GM08714 (cell line): ENCODE measurements at regions not wholly inside any gene's neighbourhood (a gene's known extent, or its start where the extent isn't known, plus 50 kb on each side); places are given as distances from the start of the nearest gene placed in this dataset.
"Not testable (repeated sequence)": the region's sequence is repeated elsewhere in the genome, so short reads cannot be mapped to it uniquely, and the experiment has no call there.

ENCODE experiments used
- H3K4me3 ChIP-seq: fragments of 200-500 bp; sonication (Bioruptor generic); 2 replicates; pipeline ENCODE4 v1.5.1; 2014; ENCODE audit warnings: mild to moderate bottlenecking, low read length, inconsistent platforms
- ZNF274 ChIP-seq: IDR thresholded peaks from 2 replicates; pipeline ENCODE4 v1.6.1; 2012; ENCODE audit warnings: mild to moderate bottlenecking, low read depth, low read length

DNA sequence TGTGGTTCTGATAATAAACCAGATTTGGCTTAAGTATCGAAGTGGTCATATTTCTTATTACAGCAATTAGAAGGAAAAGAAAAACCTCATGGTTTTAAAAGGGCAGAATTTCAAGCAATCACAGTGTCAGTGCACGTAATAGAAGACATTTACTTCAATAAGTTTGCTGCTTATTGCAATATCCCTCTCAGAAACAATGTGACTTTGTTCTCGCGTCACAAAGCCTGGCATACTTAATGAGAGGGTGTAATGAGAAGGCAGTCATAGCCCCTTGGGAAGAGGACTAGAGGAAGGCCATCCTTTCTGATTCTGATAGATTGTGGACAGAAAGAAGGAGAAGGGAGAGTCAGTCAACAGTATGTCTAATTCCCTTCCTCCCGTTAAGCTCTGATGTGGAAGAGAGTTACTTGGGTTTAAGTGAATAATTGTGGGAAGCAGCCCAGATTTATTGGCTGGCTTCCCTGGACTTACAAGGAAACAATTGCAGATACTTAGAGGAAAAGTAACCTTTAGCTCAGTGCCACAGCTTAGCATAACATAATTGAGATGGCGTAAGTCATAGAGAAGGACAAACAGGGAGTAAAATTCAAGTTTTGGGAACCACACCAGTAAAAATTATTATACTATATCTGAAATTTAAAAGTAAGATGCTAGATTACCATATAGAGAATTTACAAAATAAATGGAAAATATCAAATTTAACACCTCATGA, 738.2 kb downstream of the PRIM2 start:
- H3K4me3 ChIP-seq, result not testable (repeated sequence)

DNA sequence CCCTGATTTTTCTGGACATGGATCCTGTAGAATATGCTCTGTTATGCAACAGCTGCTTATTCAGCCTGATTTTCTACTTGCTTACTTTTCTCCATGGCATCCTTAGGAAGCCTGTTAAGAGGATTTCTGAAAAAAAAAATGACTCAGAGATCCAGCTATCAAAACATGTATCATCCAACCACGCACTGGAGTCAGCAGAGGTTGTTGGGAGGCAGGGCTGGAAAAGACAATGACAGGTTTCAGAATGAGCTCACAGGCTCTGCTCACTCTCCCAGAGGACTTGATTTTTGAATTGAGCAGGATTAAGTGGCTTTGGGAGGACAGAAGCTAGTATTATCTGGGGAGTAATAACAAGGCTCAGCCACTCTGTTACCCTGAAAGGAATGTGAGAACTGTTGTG, 742.3 kb downstream of the PRIM2 start:
- not testable (repeated sequence) for H3K4me3 ChIP-seq

DNA sequence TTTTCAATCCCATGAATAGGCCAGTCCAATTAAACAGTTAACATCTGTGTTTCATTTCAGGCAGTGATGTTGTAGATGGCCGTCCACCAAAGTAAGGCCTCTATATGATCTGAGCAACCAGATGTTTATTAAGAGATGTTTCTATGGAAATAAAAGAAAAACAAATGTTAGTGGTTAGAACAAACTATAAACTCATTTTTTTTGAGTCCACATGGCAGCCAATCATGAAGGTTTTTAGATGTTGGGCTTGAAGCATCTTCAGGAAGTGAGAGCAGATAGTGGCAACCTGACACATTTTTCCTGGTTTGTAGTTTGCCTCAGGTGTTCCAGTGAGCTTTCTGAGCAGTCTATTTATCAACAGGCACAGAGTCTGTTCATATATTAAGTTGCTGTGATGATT, 746.1 kb downstream of the PRIM2 start:
- H3K4me3 ChIP-seq, result not testable (repeated sequence)

DNA sequence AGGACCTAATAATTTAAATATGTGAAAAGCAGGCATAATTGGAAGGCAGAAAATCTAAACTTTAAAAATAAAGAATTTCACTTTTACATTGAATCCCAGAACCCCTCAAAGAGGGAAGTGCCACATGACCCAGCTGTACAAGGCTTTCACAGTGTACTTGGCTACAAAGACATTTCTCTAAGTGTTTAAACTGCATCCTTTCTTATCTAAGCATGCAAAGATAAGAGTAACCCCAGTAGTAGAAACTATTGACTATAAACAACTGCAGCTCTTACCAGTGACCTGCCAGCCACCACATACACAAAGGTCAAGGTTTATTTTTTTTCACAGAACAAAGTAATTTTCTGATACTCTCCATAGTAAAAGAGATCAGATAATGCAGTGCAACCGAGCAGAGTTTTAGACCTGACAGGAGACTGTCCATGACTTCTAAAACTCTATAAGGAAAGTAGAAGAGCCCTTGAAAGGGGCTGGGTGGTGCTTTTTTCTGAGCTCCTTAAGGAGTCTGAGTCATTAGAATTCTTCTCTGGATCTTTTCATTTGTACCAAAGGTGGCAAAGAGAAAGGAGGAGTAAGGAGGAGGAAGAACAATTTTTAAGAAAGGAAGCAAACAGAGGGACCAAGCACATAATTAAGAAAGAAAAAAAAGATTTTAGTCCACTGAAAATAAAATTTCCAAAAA, 750.6 kb downstream of the PRIM2 start:
- not testable (repeated sequence) for H3K4me3 ChIP-seq

DNA sequence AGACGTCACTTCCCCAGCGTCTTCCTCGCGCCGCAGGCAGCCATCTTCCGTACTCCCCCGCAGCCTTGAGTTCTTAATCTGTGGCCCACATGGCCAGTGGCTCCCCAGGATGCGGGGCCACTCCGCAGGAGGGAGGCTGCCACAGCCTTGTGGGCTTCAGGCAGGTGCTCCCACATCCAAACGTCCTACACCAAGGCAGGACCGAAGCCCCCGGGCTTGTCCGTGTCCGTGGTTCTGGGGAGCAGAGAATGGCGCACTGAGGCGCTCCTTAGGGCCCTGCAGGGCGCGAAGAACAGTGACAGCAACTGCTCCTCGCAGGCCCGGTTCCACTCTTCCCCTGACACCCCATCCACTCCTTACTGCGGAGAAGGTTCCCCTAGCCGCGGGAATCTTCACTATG, 755.8 kb downstream of the PRIM2 start:
- TF ChIP-seq ZNF274, result no peak
- no peak overlapping the region for H3K4me3 ChIP-seq

DNA sequence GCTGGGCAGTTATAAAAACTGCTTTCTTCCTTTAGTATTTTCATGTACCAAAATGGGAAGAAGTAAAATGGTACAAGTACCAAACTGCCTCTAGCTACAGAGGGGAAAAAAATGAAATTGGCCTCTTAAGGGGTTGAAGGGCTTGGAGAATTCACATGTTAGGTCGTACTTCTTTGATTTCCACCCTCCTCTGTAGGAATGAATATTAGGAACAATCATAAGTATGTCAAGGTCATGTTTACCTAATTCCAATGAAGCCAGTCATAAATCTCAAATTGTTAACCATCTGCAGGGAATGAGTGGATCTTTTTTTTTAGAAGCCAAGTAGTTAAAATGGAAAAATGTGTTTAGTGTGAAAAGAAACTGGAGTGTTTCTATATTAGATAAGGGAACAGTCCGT, 772.6 kb downstream of the PRIM2 start:
- H3K4me3 ChIP-seq, result not testable (repeated sequence)

DNA sequence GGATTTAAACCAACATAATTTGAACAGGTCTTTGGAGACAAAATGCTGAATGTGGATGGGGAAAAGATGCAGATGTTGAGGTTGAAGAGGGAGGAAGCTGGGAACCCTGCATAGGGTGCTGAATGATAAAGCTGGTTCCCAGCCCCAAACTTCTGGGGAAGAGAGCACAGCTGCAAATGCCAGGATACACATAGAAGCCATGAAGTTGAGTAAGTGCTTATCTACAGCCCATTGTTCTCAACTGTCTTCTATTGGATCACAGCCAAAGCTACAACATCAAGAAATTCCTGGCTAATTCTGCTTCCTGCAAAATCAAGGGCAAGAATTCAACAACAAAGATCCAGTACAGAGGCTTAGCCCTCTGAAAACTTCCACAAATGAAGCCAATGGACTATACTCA, 779.8 kb downstream of the PRIM2 start:
- not testable (repeated sequence) for H3K4me3 ChIP-seq

DNA sequence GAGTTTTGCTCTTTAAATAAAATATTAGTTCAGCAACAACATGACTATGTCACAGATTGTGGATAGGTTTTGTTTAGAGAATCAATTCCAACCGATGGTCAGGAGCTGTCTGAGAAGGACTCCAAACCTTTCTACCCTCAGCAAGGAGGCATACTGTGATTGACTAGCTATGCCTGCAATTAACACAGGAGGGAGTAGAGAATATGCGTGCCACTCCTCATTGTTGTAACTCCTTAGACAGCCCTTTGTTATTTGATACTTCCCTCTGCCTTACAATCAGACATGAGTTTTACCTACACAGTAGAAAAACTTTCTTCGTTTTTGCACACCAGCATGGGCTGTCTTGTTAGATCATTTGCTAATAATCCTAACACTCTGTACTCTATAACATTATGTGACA, 796.5 kb downstream of the PRIM2 start:
- TF ChIP-seq ZNF274, result no peak
- no peak overlapping the region for H3K4me3 ChIP-seq

DNA sequence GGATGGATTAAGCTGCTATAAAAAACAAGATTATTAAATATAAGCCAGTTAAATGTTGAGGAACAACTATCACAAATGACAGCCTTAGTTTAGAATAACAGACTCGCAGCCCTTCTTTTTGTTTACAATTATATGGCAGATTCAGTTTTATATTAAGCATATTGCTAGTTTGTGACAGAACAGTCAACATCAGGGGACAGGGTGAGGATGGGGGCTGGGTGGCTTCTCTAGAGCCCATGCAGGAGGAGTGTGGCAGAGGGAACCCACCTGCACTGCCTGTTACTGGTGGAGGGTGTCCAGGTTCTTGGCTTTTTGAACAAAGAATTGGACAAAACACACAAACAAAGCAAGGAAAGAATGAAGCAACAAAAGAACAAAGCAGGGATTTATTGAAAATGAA, 799.7 kb downstream of the PRIM2 start:
- H3K4me3 ChIP-seq, result not testable (repeated sequence)

DNA sequence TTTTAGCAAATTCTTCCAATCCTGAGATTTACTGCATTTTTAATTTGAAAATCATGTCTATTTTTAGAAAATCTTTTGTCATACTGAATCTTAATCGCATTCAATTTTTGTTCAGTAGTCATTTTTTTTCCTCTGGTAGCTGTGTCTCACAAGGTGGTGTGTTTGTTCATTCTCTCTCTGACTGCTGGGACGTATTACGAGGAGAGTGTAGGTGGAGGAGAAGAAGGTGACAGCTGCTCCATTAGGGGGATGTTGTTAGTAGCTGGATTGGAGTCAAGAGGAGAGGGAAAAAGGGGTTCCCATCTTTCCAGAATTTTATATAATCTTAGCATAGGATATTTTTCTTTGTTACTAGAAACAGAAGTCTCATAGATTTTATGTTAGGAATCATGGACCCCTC, 804.2 kb downstream of the PRIM2 start:
- H3K4me3 ChIP-seq, result not testable (repeated sequence)

DNA sequence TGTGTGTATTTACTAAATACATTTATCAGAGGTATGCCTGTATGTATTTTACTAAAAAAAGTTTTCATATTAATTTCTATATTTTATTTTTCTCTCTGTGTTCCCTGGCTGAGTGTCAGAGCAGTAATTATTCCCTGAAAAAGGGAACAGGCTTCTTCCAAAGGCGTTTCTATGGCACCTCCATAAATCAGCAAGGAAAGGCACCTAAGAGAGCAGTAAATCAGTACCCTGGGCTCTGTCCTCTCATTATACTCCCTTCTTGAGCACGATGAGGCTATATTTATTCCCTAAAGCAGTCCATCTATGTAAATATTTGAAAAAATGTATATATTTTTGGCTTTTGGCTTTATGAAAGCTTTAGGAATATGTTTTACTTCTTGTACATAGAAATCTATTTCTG, 806.3 kb downstream of the PRIM2 start:
- H3K4me3 ChIP-seq, result not testable (repeated sequence)

DNA sequence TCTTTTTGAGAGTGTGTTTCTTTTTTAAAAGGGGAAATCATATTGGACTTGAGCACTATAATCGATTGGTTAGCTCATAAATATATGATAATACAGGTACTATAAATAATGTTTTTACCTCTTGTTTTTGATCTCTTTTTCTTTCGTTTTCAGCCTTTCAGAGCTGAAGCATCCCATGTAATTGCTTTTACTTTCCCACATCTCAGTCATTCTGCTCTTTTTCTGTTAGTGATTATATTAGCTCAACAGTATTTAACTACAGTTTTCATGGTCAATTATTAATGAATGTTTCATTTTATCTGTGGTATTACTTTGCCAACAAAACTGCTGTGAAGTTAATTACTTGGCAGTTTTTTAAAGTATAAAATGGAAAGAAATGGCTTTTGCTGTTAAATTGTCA, 811.1 kb downstream of the PRIM2 start:
- H3K4me3 ChIP-seq, result not testable (repeated sequence)

DNA sequence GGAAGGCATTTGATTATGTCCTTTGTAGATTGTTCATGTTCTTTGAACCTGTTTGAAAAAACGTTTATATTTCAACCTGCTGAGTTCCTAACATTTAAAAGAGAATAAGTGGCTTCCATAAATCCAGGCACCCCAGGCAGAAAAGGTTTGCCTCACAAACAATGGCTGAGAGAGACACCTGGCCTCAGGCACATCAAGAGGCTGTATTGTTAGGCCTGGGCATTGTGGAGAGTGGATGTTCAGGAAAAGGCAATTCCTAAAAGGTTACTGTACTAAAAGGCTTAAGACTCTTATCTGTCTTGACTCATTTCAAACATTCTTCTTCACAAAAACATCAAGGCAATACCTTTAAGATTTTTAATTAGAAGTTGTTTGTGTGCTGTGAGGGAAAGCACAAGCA, 811.7 kb downstream of the PRIM2 start:
- H3K4me3 ChIP-seq, result not testable (repeated sequence)

DNA sequence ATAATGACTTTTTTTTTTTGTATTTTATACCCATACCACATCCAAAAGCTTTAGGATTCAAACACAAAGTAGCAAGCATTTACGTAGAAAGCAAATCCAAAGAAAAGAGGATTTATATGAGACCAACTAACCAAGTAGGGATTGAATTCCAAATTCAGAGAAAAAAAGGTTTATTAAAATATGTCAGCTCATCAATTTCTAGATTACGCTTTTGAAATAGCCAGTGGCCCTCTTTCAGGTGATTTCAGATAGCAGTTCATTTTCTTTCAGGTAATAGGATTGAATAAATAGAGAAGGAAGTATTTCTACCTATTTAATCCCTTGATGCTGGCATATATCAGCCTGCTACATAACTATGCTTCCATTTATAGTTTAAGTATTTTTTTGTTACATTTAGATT, 822.3 kb downstream of the PRIM2 start:
- not testable (repeated sequence) for H3K4me3 ChIP-seq

DNA sequence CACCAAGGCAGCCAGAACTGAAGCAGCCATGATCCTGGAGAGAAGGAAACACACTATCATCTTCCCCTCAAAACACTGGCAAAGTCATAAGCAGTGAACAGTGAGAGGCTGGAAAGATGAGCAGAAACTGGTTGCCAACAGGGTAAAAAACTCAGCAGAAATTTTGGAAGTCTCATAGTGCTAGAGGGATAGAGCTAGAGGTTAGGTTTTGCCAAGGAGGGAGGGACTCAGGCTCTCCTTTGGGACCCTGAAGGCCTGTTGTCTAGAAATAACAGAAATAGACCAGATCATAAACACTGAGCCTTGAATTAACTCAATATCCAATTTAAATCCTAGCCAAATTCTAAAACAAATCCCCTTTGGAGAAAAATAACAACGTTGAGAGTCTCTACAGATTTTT, 853.6 kb downstream of the PRIM2 start:
- not testable (repeated sequence) for H3K4me3 ChIP-seq

DNA sequence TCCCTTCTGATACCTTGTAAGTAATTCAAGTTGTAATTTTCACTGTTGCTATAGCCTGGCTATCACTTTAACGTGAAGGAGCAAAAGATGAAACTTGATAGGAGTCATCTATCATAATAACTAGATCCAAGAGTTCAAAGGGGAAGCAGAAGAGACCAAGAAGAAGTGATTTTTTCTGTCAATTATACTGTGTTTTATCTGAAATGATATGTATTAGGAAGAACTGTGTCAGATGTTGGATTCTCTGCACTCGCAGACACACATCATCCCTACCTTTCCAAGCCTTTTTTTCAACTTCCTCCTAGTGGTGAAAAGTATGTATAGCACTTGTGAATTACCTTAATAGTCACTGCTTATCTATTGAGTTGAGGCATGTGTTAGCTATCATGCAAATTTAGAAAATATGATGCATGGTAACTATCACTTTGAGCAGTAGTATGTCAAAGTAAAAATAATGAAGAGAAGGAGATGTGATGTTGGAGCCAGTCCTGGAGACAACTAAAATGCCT, 864.2 kb downstream of the PRIM2 start:
- not testable (repeated sequence) for H3K4me3 ChIP-seq

DNA sequence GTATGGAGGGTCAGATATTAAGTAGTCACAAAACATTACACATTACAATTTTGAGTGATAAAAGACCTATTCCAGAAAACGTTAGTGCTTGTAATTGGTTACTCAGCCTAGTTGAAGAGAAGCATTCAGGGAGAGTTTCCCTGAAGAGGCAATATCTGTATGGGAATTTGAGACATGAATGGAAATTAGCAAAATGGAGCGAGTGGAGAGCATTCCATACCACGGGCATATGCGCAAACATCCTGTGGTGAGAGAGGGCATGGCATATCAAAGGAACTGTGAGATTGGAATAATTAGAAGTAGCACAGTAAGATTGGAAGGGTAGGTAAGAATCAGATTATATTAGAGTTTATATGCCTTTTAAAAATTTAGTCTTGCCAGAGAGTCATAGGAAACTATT, 867.9 kb downstream of the PRIM2 start:
- H3K4me3 ChIP-seq, result not testable (repeated sequence)

DNA sequence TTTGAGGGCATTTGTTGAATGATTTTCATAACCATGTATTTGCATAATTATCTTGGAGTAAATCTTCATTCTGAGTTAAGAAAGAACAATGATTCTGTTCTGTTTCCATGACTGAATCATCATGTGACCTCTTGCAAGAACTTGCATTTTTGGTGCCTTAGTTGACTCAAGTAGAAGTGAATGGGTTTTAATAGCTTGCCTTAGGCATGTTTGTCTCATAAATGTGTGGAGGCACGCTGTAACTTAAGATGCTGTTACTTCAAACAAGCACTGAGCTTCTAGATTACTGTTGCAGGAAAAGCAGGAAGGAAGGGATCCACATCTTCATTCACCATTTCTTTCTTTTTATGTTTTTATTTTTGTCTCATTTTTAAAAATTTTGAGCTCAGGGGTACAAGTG, 875.8 kb downstream of the PRIM2 start:
- not testable (repeated sequence) for H3K4me3 ChIP-seq
